ENCODE measurements at regions not wholly inside any gene's neighbourhood (a gene's known extent, or its start where the extent isn't known, plus 50 kb on each side); places are given as distances from the start of the nearest gene placed in this dataset.

DNA sequence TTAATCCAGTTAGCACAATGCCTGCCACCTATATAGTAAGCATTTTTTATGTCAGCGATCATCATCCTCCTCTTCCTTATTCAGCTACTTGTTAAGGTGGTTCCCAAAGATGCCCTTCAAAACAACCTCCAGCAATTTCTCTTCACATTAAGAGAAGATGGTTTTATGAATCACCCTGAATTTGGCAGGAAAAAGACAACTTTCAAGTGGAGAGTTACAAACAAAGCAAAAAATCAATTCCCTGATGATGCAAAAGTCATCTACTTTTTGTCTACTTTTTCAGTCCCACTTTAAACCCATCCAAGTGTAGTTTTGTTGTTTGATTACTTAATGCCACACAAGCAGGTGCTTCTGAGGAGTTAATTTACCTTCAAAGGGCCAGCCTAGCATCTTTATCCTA is 139.1 kb upstream of the SERP2 start:
- TF ChIP-seq CTCF (IDR thresholded peaks at IDR 0.05) = no peak
- Histone ChIP-seq H3K27me3 (peaks cover 26% of the 10 kb centered on the region), H3K4me3 (ENCODE audit: low read depth in 1 of 2, low read length in 1 of 2) (no peak overlapping the region), H3K9me3 (no peaks in the 10 kb centered on the region), H3K4me1 (ENCODE audit: control insufficient read depth in 1 of 2, insufficient read depth in 1 of 2, low read depth in 1 of 2, low read length in 1 of 2) (no peaks in the 10 kb centered on the region), H3K36me3 (no peaks in the 10 kb centered on the region), H3K27ac (no peak overlapping the region)

GRCh38 chr13:44236370-44236769 is 137.3 kb upstream of the SERP2 start:
- H3K9me3 ChIP-seq = no peaks in the 10 kb centered on the region
- H3K27me3 ChIP-seq = peaks cover 26% of the 10 kb centered on the region
- no peaks in the 10 kb centered on the region for H3K4me1 ChIP-seq (ENCODE audit: control insufficient read depth in 1 of 2, insufficient read depth in 1 of 2, low read depth in 1 of 2, low read length in 1 of 2)
- no peaks in the 10 kb centered on the region for H3K36me3 ChIP-seq
- TF ChIP-seq CTCF (IDR thresholded peaks at IDR 0.05) = no peak
- H3K27ac ChIP-seq = no peak overlapping the region
- H3K4me3 ChIP-seq (ENCODE audit: low read depth in 1 of 2, low read length in 1 of 2) = no peak overlapping the region

DNA sequence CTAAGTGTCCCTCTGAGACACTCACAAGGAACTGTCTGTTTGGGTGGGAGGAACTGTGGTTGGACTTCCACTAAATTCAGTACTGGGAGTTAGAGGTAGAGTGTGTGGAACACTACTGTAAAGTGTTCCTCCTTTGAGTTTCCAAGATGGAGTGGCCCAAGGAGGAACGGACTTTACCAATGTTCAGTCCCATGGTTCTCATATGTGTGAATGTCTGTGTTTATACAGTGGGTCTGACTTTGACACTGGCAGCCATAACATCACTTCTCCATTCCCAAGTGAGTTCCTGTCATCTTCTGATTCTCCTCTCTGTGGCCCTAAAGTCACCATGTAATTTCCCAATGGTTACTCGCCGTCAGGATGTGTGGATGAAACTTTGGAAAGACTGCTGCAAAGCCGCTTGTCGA is 136.8 kb upstream of the SERP2 start:
- peaks cover 26% of the 10 kb centered on the region for H3K27me3 ChIP-seq
- H3K36me3 ChIP-seq = no peaks in the 10 kb centered on the region
- no peaks in the 10 kb centered on the region for H3K4me1 ChIP-seq (ENCODE audit: control insufficient read depth in 1 of 2, insufficient read depth in 1 of 2, low read depth in 1 of 2, low read length in 1 of 2)
- no peak overlapping the region for H3K27ac ChIP-seq
- no peak overlapping the region for H3K4me3 ChIP-seq (ENCODE audit: low read depth in 1 of 2, low read length in 1 of 2)
- H3K9me3 ChIP-seq = no peaks in the 10 kb centered on the region
- TF ChIP-seq CTCF (IDR thresholded peaks at IDR 0.05) = no peak

DNA sequence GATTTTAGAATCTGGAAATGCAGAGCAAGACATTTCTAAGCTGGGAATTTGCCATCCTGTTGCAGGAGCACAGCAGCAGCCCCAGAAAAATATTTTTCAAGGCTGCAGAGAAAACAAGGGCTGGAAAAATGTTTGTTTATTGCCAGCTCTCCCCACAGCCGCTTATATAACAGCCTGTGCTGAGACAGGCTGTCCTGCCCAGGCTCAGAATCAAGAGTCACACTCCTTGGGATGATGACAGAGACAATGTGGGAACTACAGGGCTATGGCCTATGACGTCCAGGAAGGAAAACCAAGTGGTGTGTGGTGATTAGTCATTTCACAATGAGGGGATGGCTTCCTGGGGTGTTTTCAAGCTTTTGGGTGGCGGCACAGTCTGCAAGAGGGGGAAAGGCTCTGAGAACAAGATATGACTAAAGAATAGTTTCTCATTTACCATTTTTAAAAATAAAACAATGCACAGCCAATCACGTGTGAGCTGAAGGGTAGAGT is 136.3 kb upstream of the SERP2 start:
- Histone ChIP-seq H3K27me3 (peaks cover 26% of the 10 kb centered on the region), H3K9me3 (no peaks in the 10 kb centered on the region), H3K36me3 (no peaks in the 10 kb centered on the region), H3K4me3 (ENCODE audit: low read depth in 1 of 2, low read length in 1 of 2) (no peak overlapping the region), H3K4me1 (ENCODE audit: control insufficient read depth in 1 of 2, insufficient read depth in 1 of 2, low read depth in 1 of 2, low read length in 1 of 2) (no peaks in the 10 kb centered on the region), H3K27ac (no peak overlapping the region)
- no peak for TF ChIP-seq CTCF (IDR thresholded peaks at IDR 0.05)

- Histone ChIP-seq H3K27ac (no peak overlapping the region), H3K27me3 (peaks cover 26% of the 10 kb centered on the region), H3K4me1 (ENCODE audit: control insufficient read depth in 1 of 2, insufficient read depth in 1 of 2, low read depth in 1 of 2, low read length in 1 of 2) (no peaks in the 10 kb centered on the region), H3K9me3 (no peaks in the 10 kb centered on the region), H3K4me3 (ENCODE audit: low read depth in 1 of 2, low read length in 1 of 2) (no peak overlapping the region), H3K36me3 (no peaks in the 10 kb centered on the region)
- TF ChIP-seq CTCF (IDR thresholded peaks at IDR 0.05) = no peak
These were observed 135.7 kb upstream of the SERP2 start for GRCh38 chr13:44237881-44238421.

All from neutrophil (primary cell).